Kasumi-1 (cell line): ENCODE measurements at regions not wholly inside any gene's neighbourhood (a gene's known extent, or its start where the extent isn't known, plus 50 kb on each side); places are given as distances from the start of the nearest gene placed in this dataset.

Source experiments
- DNase-seq, 2 experiments: peaks; one replicate each; lab custom pipeline; 2025; lab: John Stamatoyannopoulos, UW

GRCh38 chr2:199629301-199629700 lies 171.6 kb upstream of the SATB2 start:
- no peak for DNase-seq

- DNase-seq = no peak
Observed at GRCh38 chr2:199627417-199627816, 169.7 kb upstream of the SATB2 start.

- no peak for DNase-seq
Observed at GRCh38 chr2:199624958-199625357, 167.2 kb upstream of the SATB2 start.

GRCh38 chr2:199612509-199613130 lies 154.9 kb upstream of the SATB2 start:
- DNase-seq = no peak

GRCh38 chr2:199607914-199608313 lies 150.2 kb upstream of the SATB2 start:
- DNase-seq = no peak

- no peak for DNase-seq
Observed at GRCh38 chr2:199606193-199606780, 148.5 kb upstream of the SATB2 start.

- DNase-seq = no peak
Observed at GRCh38 chr2:199603721-199604291, 146.1 kb upstream of the SATB2 start.

GRCh38 chr2:199602896-199603717 lies 145.4 kb upstream of the SATB2 start:
- no peak for DNase-seq

- peak; percentile 36 to 38 for DNase-seq
Observed at GRCh38 chr2:199602271-199602895, 144.6 kb upstream of the SATB2 start.

GRCh38 chr2:199596549-199596948 lies 138.8 kb upstream of the SATB2 start:
- DNase-seq = peak; percentile 72 to 90

- DNase-seq = no peak
Observed at GRCh38 chr2:199594443-199594842, 136.7 kb upstream of the SATB2 start.

- no peak for DNase-seq
Observed at GRCh38 chr2:199591826-199592225, 134.1 kb upstream of the SATB2 start.

GRCh38 chr2:199590321-199591203 lies 132.8 kb upstream of the SATB2 start:
- DNase-seq = no peak

GRCh38 chr2:199589306-199589705 lies 131.6 kb upstream of the SATB2 start:
- DNase-seq = no peak

- no peak for DNase-seq
Observed at GRCh38 chr2:199588054-199588453, 130.3 kb upstream of the SATB2 start.

GRCh38 chr2:199586646-199587045 lies 128.9 kb upstream of the SATB2 start:
- DNase-seq = no peak

- DNase-seq = no peak
Observed at GRCh38 chr2:199583676-199584075, 125.9 kb upstream of the SATB2 start.

- no peak for DNase-seq
Observed at GRCh38 chr2:199581935-199582360, 124.2 kb upstream of the SATB2 start.

GRCh38 chr2:199581408-199581807 lies 123.7 kb upstream of the SATB2 start:
- DNase-seq = no peak

GRCh38 chr2:199575416-199575815 lies 117.7 kb upstream of the SATB2 start:
- DNase-seq = no peak

- DNase-seq = no peak
Observed at GRCh38 chr2:199572571-199572970, 114.8 kb upstream of the SATB2 start.
